ENCODE measurements at regions not wholly inside any gene's neighbourhood (a gene's known extent, or its start where the extent isn't known, plus 50 kb on each side); places are given as distances from the start of the nearest gene placed in this dataset.

DNA sequence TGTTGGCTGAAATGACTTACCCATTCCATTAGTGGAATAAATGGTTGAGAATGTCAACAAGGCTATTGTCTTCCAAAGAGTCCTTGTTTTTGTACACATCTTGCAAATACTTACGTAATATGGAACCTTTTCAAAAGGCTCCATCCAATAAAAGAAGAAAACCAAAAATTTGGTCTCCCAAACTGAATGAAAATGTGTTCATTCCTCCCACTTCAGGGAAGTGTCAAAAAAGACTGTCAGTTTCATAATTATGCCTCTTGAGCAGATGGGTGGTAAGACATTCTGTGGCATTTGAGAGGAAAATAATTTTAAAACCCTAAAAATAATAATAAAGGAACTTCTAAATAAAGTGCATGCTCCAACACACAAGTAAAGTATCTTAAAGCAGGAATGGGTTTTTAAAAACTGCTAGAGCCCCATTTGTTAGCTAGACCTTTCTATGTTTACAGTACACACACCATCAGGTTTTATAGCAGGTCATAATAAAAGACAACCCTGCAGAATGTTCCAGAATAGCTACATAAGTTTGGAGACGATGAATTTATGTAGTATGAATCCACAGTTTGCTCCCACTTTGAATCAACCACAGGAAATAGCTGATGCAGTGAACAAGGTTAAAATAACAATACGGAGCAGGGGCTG, 843.7 kb downstream of the LRRTM4 start:
- intact Hi-C loops (cut with micrococcal nuclease): no loop called here
- Histone ChIP-seq H3K27ac (ENCODE audit: low read length) (no peak overlapping the region), H3K9ac (ENCODE audit: low read length) (no peak overlapping the region), H4K20me1 (ENCODE audit: low read length) (no peaks in the 10 kb centered on the region), H3K9me2 (replicated peaks; ENCODE audit: low read length) (no peaks in the 10 kb centered on the region), H3K79me2 (ENCODE audit: low read length) (no peaks in the 10 kb centered on the region), H3F3A (ENCODE audit: low read length, unreplicated experiment) (no peaks in the 10 kb centered on the region), H3K9me3 (ENCODE audit: low read length) (no peaks in the 10 kb centered on the region), H3K36me3 (ENCODE audit: low read depth, low read length) (no peaks in the 10 kb centered on the region), H3K4me3 (ENCODE audit: low read length) (no peak overlapping the region), H2AFZ (ENCODE audit: low read length) (no peak overlapping the region), H3K4me2 (ENCODE audit: low read length) (no peak overlapping the region), H3K4me1 (ENCODE audit: insufficient read depth, low read length) (no peaks in the 10 kb centered on the region), H3K27me3 (ENCODE audit: low read length) (no peaks in the 10 kb centered on the region)
- POLR2A ChIA-PET (ENCODE audit: unreplicated experiment): no interaction called here
- no peak for TF ChIP-seq EZH2phosphoT487 (IDR thresholded peaks at IDR 0.05; ENCODE audit: borderline replicate concordance, low read length)
- no peak for TF ChIP-seq EZH2 (IDR thresholded peaks at IDR 0.05; ENCODE audit: low read length, unreplicated experiment)
- TF ChIP-seq, protein P1, sequence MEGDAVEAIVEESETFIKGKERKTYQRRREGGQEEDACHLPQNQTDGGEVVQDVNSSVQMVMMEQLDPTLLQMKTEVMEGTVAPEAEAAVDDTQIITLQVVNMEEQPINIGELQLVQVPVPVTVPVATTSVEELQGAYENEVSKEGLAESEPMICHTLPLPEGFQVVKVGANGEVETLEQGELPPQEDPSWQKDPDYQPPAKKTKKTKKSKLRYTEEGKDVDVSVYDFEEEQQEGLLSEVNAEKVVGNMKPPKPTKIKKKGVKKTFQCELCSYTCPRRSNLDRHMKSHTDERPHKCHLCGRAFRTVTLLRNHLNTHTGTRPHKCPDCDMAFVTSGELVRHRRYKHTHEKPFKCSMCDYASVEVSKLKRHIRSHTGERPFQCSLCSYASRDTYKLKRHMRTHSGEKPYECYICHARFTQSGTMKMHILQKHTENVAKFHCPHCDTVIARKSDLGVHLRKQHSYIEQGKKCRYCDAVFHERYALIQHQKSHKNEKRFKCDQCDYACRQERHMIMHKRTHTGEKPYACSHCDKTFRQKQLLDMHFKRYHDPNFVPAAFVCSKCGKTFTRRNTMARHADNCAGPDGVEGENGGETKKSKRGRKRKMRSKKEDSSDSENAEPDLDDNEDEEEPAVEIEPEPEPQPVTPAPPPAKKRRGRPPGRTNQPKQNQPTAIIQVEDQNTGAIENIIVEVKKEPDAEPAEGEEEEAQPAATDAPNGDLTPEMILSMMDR (conservative IDR thresholded peaks at IDR 0.05; ENCODE audit: low read depth, low read length): no peak
- BruUV-seq (replicated peaks): no TSS peak
- ATAC-seq (no peak), DNase-seq (no peak)
- CTCF ChIA-PET: no interaction called here

DNA sequence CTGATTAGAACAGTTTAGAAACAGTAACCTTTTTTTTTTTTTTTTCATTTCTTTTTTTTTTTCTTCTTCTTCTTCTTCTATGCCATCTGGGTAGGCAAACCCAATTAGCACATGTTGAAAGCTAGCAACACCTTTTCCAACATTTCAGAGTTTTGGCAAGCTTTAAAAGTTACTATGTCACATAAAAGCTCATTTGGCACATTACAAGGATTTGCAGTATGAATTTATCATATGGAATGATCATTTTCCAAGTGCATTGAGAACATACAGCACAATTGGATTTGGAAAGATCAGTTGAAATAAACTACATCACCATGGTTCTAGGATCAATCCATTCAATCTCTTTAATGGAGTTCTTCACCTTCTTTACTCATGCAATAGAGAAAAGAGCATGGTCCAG, 847.0 kb downstream of the LRRTM4 start:
- H4K20me1 ChIP-seq (ENCODE audit: low read length): no peaks in the 10 kb centered on the region
- H3K36me3 ChIP-seq (ENCODE audit: low read depth, low read length): no peaks in the 10 kb centered on the region
- H3K79me2 ChIP-seq (ENCODE audit: low read length): no peaks in the 10 kb centered on the region
- H3K4me3 ChIP-seq (ENCODE audit: low read length): no peak overlapping the region
- no peak for ATAC-seq
- no peaks in the 10 kb centered on the region for H3K9me3 ChIP-seq (ENCODE audit: low read length)
- H3K4me2 ChIP-seq (ENCODE audit: low read length): no peak overlapping the region
- H3F3A ChIP-seq (ENCODE audit: low read length, unreplicated experiment): no peaks in the 10 kb centered on the region
- no peak for DNase-seq
- BruUV-seq (replicated peaks): no TSS peak
- H3K9ac ChIP-seq (ENCODE audit: low read length): no peak overlapping the region
- POLR2A ChIA-PET (ENCODE audit: unreplicated experiment): no interaction called here
- no peaks in the 10 kb centered on the region for H3K9me2 ChIP-seq (replicated peaks; ENCODE audit: low read length)
- no peaks in the 10 kb centered on the region for H3K27me3 ChIP-seq (ENCODE audit: low read length)
- H3K4me1 ChIP-seq (ENCODE audit: insufficient read depth, low read length): no peaks in the 10 kb centered on the region
- intact Hi-C loops (cut with micrococcal nuclease): no loop called here
- no peak for TF ChIP-seq EZH2 (IDR thresholded peaks at IDR 0.05; ENCODE audit: low read length, unreplicated experiment)
- TF ChIP-seq, protein P1 (conservative IDR thresholded peaks at IDR 0.05; ENCODE audit: low read depth, low read length): no peak
- no peak overlapping the region for H2AFZ ChIP-seq (ENCODE audit: low read length)
- no peak overlapping the region for H3K27ac ChIP-seq (ENCODE audit: low read length)
- CTCF ChIA-PET: no interaction called here

- no peaks in the 10 kb centered on the region for H3K27me3 ChIP-seq (ENCODE audit: low read length)
- H3K4me3 ChIP-seq (ENCODE audit: low read length): no peak overlapping the region
- ChIA-PET CTCF (no interaction called here), POLR2A (ENCODE audit: unreplicated experiment) (no interaction called here)
- no peaks in the 10 kb centered on the region for H3K9me3 ChIP-seq (ENCODE audit: low read length)
- no peak overlapping the region for H2AFZ ChIP-seq (ENCODE audit: low read length)
- no peak overlapping the region for H3K27ac ChIP-seq (ENCODE audit: low read length)
- DNase-seq: no peak
- H3K9me2 ChIP-seq (replicated peaks; ENCODE audit: low read length): no peaks in the 10 kb centered on the region
- no peaks in the 10 kb centered on the region for H3K4me1 ChIP-seq (ENCODE audit: insufficient read depth, low read length)
- no peaks in the 10 kb centered on the region for H4K20me1 ChIP-seq (ENCODE audit: low read length)
- H3F3A ChIP-seq (ENCODE audit: low read length, unreplicated experiment): no peaks in the 10 kb centered on the region
- intact Hi-C loops (cut with micrococcal nuclease): no loop called here
- TF ChIP-seq EZH2 (IDR thresholded peaks at IDR 0.05; ENCODE audit: low read length, unreplicated experiment): no peak
- no peak for TF ChIP-seq EZH2phosphoT487 (IDR thresholded peaks at IDR 0.05; ENCODE audit: borderline replicate concordance, low read length)
- TF ChIP-seq, protein P1 (conservative IDR thresholded peaks at IDR 0.05; ENCODE audit: low read depth, low read length): no peak
- no peak overlapping the region for H3K4me2 ChIP-seq (ENCODE audit: low read length)
- no peaks in the 10 kb centered on the region for H3K79me2 ChIP-seq (ENCODE audit: low read length)
- no TSS peak for BruUV-seq (replicated peaks)
- no peak overlapping the region for H3K9ac ChIP-seq (ENCODE audit: low read length)
- H3K36me3 ChIP-seq (ENCODE audit: low read depth, low read length): no peaks in the 10 kb centered on the region
- no peak for ATAC-seq
These were observed 849.4 kb downstream of the LRRTM4 start for GRCh38 chr2:76672798-76673197.
